ENCODE measurements at regions not wholly inside any gene's neighbourhood (a gene's known extent, or its start where the extent isn't known, plus 50 kb on each side); places are given as distances from the start of the nearest gene placed in this dataset.

- TF ChIP-seq REST (IDR thresholded peaks at IDR 0.05; ENCODE audit: low read depth): no peak
- TF ChIP-seq TAF1 (IDR thresholded peaks at IDR 0.05; ENCODE audit: low read depth): no peak
- TF ChIP-seq USF1 (IDR thresholded peaks at IDR 0.05): no peak
- TF ChIP-seq NFIC (IDR thresholded peaks at IDR 0.05): no peak
- TF ChIP-seq MAX (IDR thresholded peaks at IDR 0.05): no peak
- no peak for TF ChIP-seq RAD21 (IDR thresholded peaks at IDR 0.05; ENCODE audit: low read depth)
Observed at GRCh38 chr2:66984864-66985263, 412.3 kb upstream of the ETAA1 start.

All from Ishikawa (cell line).